SJSA1 (cell line): ENCODE measurements at regions not wholly inside any gene's neighbourhood (a gene's known extent, or its start where the extent isn't known, plus 50 kb on each side); places are given as distances from the start of the nearest gene placed in this dataset.
"Not testable (repeated sequence)": the region's sequence is repeated elsewhere in the genome, so short reads cannot be mapped to it uniquely, and the experiment has no call there.

Experiments used
- DNase-seq, 2 experiments: peaks; one replicate each; pipeline ENCODE4 v3.0.0-alpha.2; 2015 to 2020; ENCODE audit warnings: low spot score in 2 of 2, low read depth in 1 of 2
- H3K27ac ChIP-seq: fragments of 250-450 bp; sonication (Bioruptor Pico); 2 replicates; pipeline ENCODE4 v1.5.1; 2020; ENCODE audit warnings: mild to moderate bottlenecking, moderate library complexity
- H3K27me3 ChIP-seq: fragments of 250-450 bp; sonication (Bioruptor Pico); replicated peaks from 2 replicates; pipeline ENCODE4 v1.5.1; 2020; ENCODE audit warnings: mild to moderate bottlenecking, moderate library complexity
- H3K36me3 ChIP-seq: fragments of 250-450 bp; sonication (Bioruptor Pico); 2 replicates; pipeline ENCODE4 v1.5.1; 2020; ENCODE audit warnings: mild to moderate bottlenecking
- H3K4me1 ChIP-seq: fragments of 250-450 bp; sonication (Bioruptor Pico); replicated peaks from 2 replicates; pipeline ENCODE4 v1.6.1; 2021; ENCODE audit warnings: mild to moderate bottlenecking
- H3K4me3 ChIP-seq: fragments of 250-450 bp; sonication (Bioruptor Pico); 2 replicates; pipeline ENCODE4 v1.5.1; 2020; ENCODE audit warnings: mild to moderate bottlenecking
- H3K9me3 ChIP-seq: fragments of 250-450 bp; sonication (Bioruptor Pico); replicated peaks from 2 replicates; pipeline ENCODE4 v1.5.1; 2020; ENCODE audit warnings: mild to moderate bottlenecking

- no peak for DNase-seq
- H3K36me3 ChIP-seq, result no peaks in the 10 kb centered on the region
Measured at GRCh38 chr3:170801597-170801996, 68.4 kb downstream of the RPL22L1 start.

DNA sequence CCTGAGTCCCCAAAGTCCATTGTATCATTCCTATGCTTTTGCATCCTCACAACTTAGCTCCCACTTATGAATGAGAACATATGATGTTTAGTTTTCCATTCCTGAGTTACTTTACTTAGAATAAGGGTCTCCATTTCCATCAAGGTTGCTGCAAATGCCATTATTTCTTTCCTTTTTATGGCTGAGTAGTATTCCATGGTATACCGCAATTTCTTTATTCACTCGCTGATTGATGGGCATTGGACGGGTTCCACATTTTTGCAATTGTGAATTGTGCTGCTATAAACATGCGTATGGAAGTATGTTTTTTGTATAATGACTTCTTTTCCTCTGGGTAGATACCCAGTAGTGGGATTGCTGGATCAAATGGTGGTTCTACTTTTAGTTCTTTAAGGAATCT is 69.7 kb downstream of the RPL22L1 start:
- peaks cover 34% of the 10 kb centered on the region for H3K4me1 ChIP-seq
- not testable (repeated sequence) for DNase-seq, H3K9me3 ChIP-seq, H3K36me3 ChIP-seq, H3K27ac ChIP-seq, H3K27me3 ChIP-seq, H3K4me3 ChIP-seq

More at GRCh38 chr3:170801597-170801996, 68.4 kb downstream of the RPL22L1 start:
- H3K27ac ChIP-seq, result peak overlapping the region; percentile 89
- no peak overlapping the region for H3K4me3 ChIP-seq
- H3K27me3 ChIP-seq, result no peaks in the 10 kb centered on the region
- H3K4me1 ChIP-seq, result peaks cover 34% of the 10 kb centered on the region
- H3K9me3 ChIP-seq, result no peaks in the 10 kb centered on the region

- Histone ChIP-seq H3K9me3 (no peaks in the 10 kb centered on the region), H3K27ac (no peak overlapping the region), H3K4me1 (peaks cover 28% of the 10 kb centered on the region), H3K4me3 (no peak overlapping the region), H3K36me3 (no peaks in the 10 kb centered on the region), H3K27me3 (no peaks in the 10 kb centered on the region)
- no peak for DNase-seq
Measured at GRCh38 chr3:170799009-170799408, 71.0 kb downstream of the RPL22L1 start.

DNA sequence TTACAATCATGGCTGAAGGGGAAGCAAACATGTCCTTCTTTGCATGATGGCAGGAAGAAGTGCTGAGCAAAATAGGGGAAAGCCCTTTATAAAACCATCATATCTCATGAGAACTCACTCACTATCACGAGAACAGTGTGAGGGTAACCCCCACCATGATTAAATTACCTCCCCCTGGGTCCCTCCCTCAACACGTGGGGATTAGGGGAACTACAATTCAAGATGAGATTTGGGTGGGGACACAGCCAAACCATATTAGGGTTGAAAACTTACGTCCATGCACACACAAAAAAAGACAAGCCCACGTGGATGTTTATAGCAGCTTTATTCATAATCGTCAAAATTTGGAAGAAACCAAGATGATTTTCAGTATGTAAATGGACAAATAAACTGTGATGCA is 72.3 kb downstream of the RPL22L1 start:
- Histone ChIP-seq H3K4me1 (peaks cover 18% of the 10 kb centered on the region), H3K9me3 (no peaks in the 10 kb centered on the region), H3K36me3 (no peaks in the 10 kb centered on the region), H3K27ac (no peak overlapping the region), H3K4me3 (no peak overlapping the region), H3K27me3 (no peaks in the 10 kb centered on the region)
- no peak for DNase-seq

DNA sequence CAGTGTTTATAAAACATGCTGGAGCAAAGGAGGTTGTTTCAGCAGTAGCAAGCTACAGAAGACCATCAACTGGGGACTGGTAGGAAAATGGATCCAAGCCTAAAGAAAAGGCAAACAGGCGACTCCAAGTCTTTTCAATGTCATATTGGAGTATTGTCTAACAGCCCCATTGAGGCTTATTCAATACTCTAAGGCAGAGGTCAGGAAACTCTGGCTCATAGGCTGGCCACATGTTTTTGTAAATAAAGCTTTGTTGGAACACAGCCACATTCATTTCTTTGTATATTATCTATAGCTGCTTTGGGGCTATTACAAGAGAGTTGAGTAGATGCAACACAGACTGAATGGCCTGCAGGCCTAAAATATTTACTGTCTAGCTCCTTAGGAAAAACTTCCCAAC is 77.5 kb downstream of the RPL22L1 start:
- Histone ChIP-seq H3K27me3 (no peaks in the 10 kb centered on the region), H3K4me1 (no peaks in the 10 kb centered on the region), H3K36me3 (no peaks in the 10 kb centered on the region), H3K4me3 (no peak overlapping the region), H3K9me3 (no peaks in the 10 kb centered on the region), H3K27ac (no peak overlapping the region)
- no peak for DNase-seq

- Histone ChIP-seq H3K27ac (no peak overlapping the region), H3K36me3 (no peaks in the 10 kb centered on the region), H3K4me1 (no peaks in the 10 kb centered on the region), H3K4me3 (no peak overlapping the region), H3K9me3 (no peaks in the 10 kb centered on the region), H3K27me3 (no peaks in the 10 kb centered on the region)
- DNase-seq, result no peak
Measured at GRCh38 chr3:170790647-170791046, 79.3 kb downstream of the RPL22L1 start.

- no peak overlapping the region for H3K27ac ChIP-seq
- no peak overlapping the region for H3K4me3 ChIP-seq
- no peaks in the 10 kb centered on the region for H3K27me3 ChIP-seq
- H3K9me3 ChIP-seq, result no peaks in the 10 kb centered on the region
- H3K36me3 ChIP-seq, result no peaks in the 10 kb centered on the region
- no peaks in the 10 kb centered on the region for H3K4me1 ChIP-seq
- no peak for DNase-seq
Measured at GRCh38 chr3:170787464-170787863, 82.5 kb downstream of the RPL22L1 start.

- no peak overlapping the region for H3K4me3 ChIP-seq
- no peaks in the 10 kb centered on the region for H3K36me3 ChIP-seq
Measured at GRCh38 chr3:170785454-170785853, 84.5 kb downstream of the RPL22L1 start.

DNA sequence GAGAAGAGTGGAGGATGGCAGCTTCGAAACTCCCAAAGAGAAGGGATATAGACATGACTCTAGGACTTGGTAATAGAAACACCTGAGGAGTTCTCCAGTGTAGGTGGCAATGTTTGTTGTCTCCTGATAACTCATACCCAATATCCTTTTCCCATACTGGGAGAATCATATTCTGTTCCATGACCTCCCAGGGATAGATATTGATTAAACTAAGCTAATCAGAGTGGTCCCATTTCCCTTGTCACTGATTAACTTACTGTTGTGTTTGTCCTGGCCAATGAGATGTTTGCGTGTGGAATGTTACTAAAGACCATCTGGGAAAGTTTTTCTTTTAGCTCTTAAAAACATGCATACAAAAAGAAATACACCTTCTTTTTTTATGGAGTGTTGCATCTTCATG is 85.6 kb downstream of the RPL22L1 start:
- H3K27ac ChIP-seq, result no peak overlapping the region
- no peak overlapping the region for H3K4me3 ChIP-seq
- no peaks in the 10 kb centered on the region for H3K36me3 ChIP-seq
- no peaks in the 10 kb centered on the region for H3K27me3 ChIP-seq
- no peaks in the 10 kb centered on the region for H3K4me1 ChIP-seq
- no peak for DNase-seq
- no peaks in the 10 kb centered on the region for H3K9me3 ChIP-seq

More at GRCh38 chr3:170785454-170785853, 84.5 kb downstream of the RPL22L1 start:
- H3K9me3 ChIP-seq, result no peaks in the 10 kb centered on the region
- H3K27me3 ChIP-seq, result no peaks in the 10 kb centered on the region
- H3K27ac ChIP-seq, result no peak overlapping the region
- no peaks in the 10 kb centered on the region for H3K4me1 ChIP-seq
- DNase-seq, result no peak

GRCh38 chr3:170780955-170781354 is 89.0 kb downstream of the RPL22L1 start:
- Histone ChIP-seq H3K9me3 (no peaks in the 10 kb centered on the region), H3K27me3 (no peaks in the 10 kb centered on the region), H3K36me3 (no peaks in the 10 kb centered on the region), H3K27ac (no peak overlapping the region), H3K4me1 (no peaks in the 10 kb centered on the region), H3K4me3 (no peak overlapping the region)
- DNase-seq, result no peak

DNA sequence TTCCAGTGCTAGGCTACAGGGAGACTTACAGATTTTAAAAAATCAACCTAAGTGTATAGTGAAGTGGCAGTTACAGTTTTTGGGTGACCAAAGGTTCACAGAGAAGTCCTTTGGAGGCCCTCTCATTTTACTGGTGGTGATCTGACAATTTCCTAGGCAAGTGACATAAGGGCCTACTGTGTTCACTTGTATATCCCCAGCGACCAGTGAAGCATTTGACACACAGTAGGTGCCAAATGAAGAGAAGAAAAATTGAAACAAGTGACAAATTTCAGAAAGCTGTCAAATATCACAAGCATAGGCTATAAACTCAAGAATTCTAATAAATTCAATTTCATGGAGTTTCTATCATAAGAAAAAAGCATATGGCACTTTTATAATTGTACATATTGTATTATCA is 89.5 kb downstream of the RPL22L1 start:
- Histone ChIP-seq H3K9me3 (no peaks in the 10 kb centered on the region), H3K27ac (no peak overlapping the region), H3K4me3 (no peak overlapping the region), H3K4me1 (no peaks in the 10 kb centered on the region), H3K27me3 (no peaks in the 10 kb centered on the region), H3K36me3 (no peaks in the 10 kb centered on the region)
- DNase-seq, result no peak

DNA sequence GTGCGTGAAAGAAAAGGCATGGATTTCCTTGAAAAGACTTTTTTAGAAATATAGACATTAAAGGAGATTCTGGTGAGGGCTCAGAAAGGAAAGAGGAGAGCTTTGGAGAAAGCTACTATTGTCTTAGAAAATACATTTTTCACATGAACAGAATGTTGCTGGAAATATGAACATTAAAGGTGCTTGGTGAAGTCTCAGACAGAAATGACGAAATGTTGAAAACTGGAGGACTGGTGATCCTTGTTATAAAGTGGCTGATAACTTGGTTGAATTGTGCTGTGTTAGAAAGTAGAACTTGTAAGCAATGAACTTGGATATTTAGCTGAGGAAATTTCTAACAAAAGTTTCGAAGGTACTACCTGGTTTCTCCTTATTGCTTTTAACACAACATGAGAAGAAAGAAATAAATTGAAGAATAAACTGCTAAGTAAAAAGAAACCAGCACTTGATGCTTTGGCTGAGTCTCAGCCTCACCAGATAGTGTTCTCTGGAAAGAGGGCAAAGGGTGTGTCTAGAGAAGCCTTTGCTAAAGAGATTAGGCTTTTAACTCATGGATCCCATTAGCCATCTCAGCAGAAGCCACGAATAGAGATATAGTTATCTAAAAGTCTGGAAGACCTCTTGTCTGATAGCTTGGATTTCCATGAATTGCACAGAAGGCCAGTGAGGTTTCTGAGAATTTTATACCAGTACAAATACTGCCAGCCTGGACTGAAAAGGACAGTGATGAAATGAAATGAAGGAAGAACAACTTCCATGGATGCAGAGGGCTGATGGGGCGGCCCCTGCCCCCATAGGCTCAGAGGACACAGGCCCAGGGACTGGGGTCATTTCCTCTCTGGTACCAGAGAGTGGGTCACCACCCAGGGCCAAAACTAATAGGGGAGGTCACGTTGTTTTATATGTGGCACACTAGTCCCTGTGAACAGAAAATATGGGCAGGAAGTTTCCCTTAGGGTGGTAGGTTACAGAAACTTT is 91.5 kb downstream of the RPL22L1 start:
- Histone ChIP-seq H3K4me3 (no peak overlapping the region), H3K36me3 (no peaks in the 10 kb centered on the region), H3K9me3 (no peaks in the 10 kb centered on the region), H3K4me1 (peaks cover 2% of the 10 kb centered on the region; the same call in 1 of the 2 replicates), H3K27ac (no peak overlapping the region), H3K27me3 (no peaks in the 10 kb centered on the region)
- no peak for DNase-seq

DNA sequence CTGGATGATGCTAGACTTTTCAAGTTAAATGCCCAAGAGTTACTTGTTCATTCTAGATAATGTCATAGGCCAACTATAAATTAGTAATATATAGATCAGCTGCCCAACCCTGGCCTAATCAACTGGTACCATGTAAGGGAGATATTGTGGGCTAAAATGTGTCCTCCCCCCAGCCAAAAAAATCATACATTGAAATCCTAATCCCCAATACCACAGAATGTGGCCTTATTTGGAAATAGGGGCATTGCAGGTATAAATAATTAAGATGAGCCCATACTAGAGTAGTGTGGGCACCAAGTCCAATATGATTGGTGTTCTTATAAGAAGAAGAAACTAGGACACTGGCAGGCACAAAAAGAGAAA is 92.5 kb downstream of the RPL22L1 start:
- Histone ChIP-seq H3K9me3 (no peaks in the 10 kb centered on the region), H3K4me3 (no peak overlapping the region), H3K27me3 (no peaks in the 10 kb centered on the region), H3K4me1 (peaks cover 7% of the 10 kb centered on the region; the same call in 1 of the 2 replicates), H3K36me3 (no peaks in the 10 kb centered on the region), H3K27ac (no peak overlapping the region)
- DNase-seq, result no peak

DNA sequence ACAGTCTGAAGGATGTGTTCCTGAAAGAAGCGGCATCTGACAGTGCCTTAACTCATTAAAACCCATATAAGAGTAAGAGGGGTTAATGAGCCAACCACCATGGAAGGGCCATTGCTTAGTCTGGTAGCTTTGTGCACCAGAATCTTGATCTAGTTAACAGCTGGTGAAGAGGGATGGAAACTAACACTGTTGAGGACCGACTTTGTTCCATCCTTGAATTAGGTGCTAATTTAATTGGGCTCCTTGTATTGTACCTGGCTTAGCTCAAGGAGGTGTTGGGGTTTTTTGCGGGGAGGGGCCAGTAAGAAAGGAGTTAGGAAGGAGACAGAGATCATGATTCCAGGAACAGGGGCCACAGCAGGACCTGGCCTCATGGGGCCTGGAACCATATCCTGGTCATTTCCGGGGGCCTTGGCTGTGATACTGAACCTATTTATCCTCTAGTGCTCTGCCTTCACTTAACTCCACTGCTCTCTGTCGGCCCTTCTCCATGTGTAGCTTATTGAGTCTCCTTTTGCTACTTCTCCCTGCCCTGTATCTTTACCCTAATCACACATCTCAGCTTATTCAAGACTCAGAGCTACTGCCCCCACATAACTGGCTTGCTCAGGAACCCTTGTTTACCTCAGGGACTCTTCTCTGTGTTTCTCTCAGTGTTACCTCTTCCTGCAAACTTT is 93.0 kb downstream of the RPL22L1 start:
- H3K4me1 ChIP-seq, result peaks cover 8% of the 10 kb centered on the region
- H3K36me3 ChIP-seq, result no peaks in the 10 kb centered on the region
- H3K9me3 ChIP-seq, result no peaks in the 10 kb centered on the region
- DNase-seq, result no peak
- H3K27me3 ChIP-seq, result no peaks in the 10 kb centered on the region
- H3K27ac ChIP-seq, result no peak overlapping the region
- H3K4me3 ChIP-seq, result no peak overlapping the region
